ENCODE measurements at regions not wholly inside any gene's neighbourhood (a gene's known extent, or its start where the extent isn't known, plus 50 kb on each side); places are given as distances from the start of the nearest gene placed in this dataset.
A peak's percentile ranks its signal among the peaks of the same experiment; 100 is the strongest.

- Histone ChIP-seq H3K27ac (ENCODE audit: low read depth in 1 of 2, low read length in 1 of 2) (no peak overlapping the region), H3K9ac (ENCODE audit: insufficient read depth in 1 of 2, low read length in 2 of 2) (no peak overlapping the region), H3K4me1 (ENCODE audit: control insufficient read depth in 5 of 5, insufficient read depth in 5 of 5, low read length in 5 of 5) (no peaks in the 10 kb centered on the region), H3K27me3 (ENCODE audit: control insufficient read depth in 3 of 3, insufficient read depth in 3 of 3, low read length in 2 of 3) (no peaks in the 10 kb centered on the region), H3K9me3 (ENCODE audit: control insufficient read depth in 4 of 4, insufficient read depth in 3 of 4, low read length in 3 of 4) (peaks cover 0 to 6% (median 0%) of the 10 kb centered on the region in 4 donors), H3K4me3 (no peak overlapping the region), H3K36me3 (ENCODE audit: control insufficient read depth in 4 of 4, insufficient read depth in 4 of 4, low read length in 4 of 4) (no peaks in the 10 kb centered on the region)
- 77 to 87% methylated on average over 7 of the region's 7 CpGs for WGBS, 2 donors
- ATAC-seq (ENCODE audit: insufficient read depth, low FRiP score) (no peak), DNase-seq (no peak)
- no peak for TF ChIP-seq CTCF (IDR thresholded peaks at IDR 0.05; ENCODE audit: control extremely low read depth, extremely low read depth)
These were observed 1130.2 kb downstream of the DSC3 start for GRCh38 chr18:29912351-29912750.

GRCh38 chr18:29892960-29893558 is 1149.5 kb downstream of the DSC3 start:
- H3K4me3 ChIP-seq, result no peak overlapping the region
- H3K9ac ChIP-seq (ENCODE audit: insufficient read depth in 1 of 2, low read length in 2 of 2), result no peak overlapping the region
- no peaks in the 10 kb centered on the region for H3K4me1 ChIP-seq (ENCODE audit: control insufficient read depth in 5 of 5, insufficient read depth in 5 of 5, low read length in 5 of 5)
- TF ChIP-seq CTCF (IDR thresholded peaks at IDR 0.05; ENCODE audit: control extremely low read depth, extremely low read depth), result no peak
- no peaks in the 10 kb centered on the region for H3K27me3 ChIP-seq (ENCODE audit: control insufficient read depth in 3 of 3, insufficient read depth in 3 of 3, low read length in 2 of 3)
- no peak overlapping the region for H3K27ac ChIP-seq (ENCODE audit: low read depth in 1 of 2, low read length in 1 of 2)
- 66 to 73% methylated on average over 2 of the region's 2 CpGs for WGBS, 2 donors
- H3K36me3 ChIP-seq (ENCODE audit: control insufficient read depth in 4 of 4, insufficient read depth in 4 of 4, low read length in 4 of 4), result no peaks in the 10 kb centered on the region
- H3K9me3 ChIP-seq (ENCODE audit: control insufficient read depth in 4 of 4, insufficient read depth in 3 of 4, low read length in 3 of 4), result peaks cover 0 to 2% (median 0%) of the 10 kb centered on the region in 4 donors
- no peak for ATAC-seq (ENCODE audit: insufficient read depth, low FRiP score)
- DNase-seq, result peak in 2 of 3 donors; percentile 6 to 11

- Histone ChIP-seq H3K4me3 (no peak overlapping the region), H3K36me3 (ENCODE audit: control insufficient read depth in 4 of 4, insufficient read depth in 4 of 4, low read length in 4 of 4) (no peaks in the 10 kb centered on the region), H3K9me3 (ENCODE audit: control insufficient read depth in 4 of 4, insufficient read depth in 3 of 4, low read length in 3 of 4) (no peaks in the 10 kb centered on the region), H3K9ac (ENCODE audit: insufficient read depth in 1 of 2, low read length in 2 of 2) (no peak overlapping the region), H3K27ac (ENCODE audit: low read depth in 1 of 2, low read length in 1 of 2) (no peak overlapping the region), H3K4me1 (ENCODE audit: control insufficient read depth in 5 of 5, insufficient read depth in 5 of 5, low read length in 5 of 5) (no peaks in the 10 kb centered on the region), H3K27me3 (ENCODE audit: control insufficient read depth in 3 of 3, insufficient read depth in 3 of 3, low read length in 2 of 3) (no peaks in the 10 kb centered on the region)
- ATAC-seq (ENCODE audit: insufficient read depth, low FRiP score) (no peak), DNase-seq (no peak)
- TF ChIP-seq CTCF (IDR thresholded peaks at IDR 0.05; ENCODE audit: control extremely low read depth, extremely low read depth), result no peak
These were observed 1159.4 kb downstream of the DSC3 start for GRCh38 chr18:29883114-29883513.

GRCh38 chr18:29882620-29883019 is 1159.9 kb downstream of the DSC3 start:
- 52 to 71% methylated on average over 1 of the region's 1 CpG for WGBS, 2 donors
- TF ChIP-seq CTCF (IDR thresholded peaks at IDR 0.05; ENCODE audit: control extremely low read depth, extremely low read depth), result no peak
- ATAC-seq (ENCODE audit: insufficient read depth, low FRiP score), result no peak
- no peaks in the 10 kb centered on the region for H3K4me1 ChIP-seq (ENCODE audit: control insufficient read depth in 5 of 5, insufficient read depth in 5 of 5, low read length in 5 of 5)
- H3K36me3 ChIP-seq (ENCODE audit: control insufficient read depth in 4 of 4, insufficient read depth in 4 of 4, low read length in 4 of 4), result no peaks in the 10 kb centered on the region
- DNase-seq, result no peak
- H3K9ac ChIP-seq (ENCODE audit: insufficient read depth in 1 of 2, low read length in 2 of 2), result no peak overlapping the region
- no peak overlapping the region for H3K4me3 ChIP-seq
- no peaks in the 10 kb centered on the region for H3K27me3 ChIP-seq (ENCODE audit: control insufficient read depth in 3 of 3, insufficient read depth in 3 of 3, low read length in 2 of 3)
- peaks cover 0 to under 1% (median 0%) of the 10 kb centered on the region in 4 donors for H3K9me3 ChIP-seq (ENCODE audit: control insufficient read depth in 4 of 4, insufficient read depth in 3 of 4, low read length in 3 of 4)
- no peak overlapping the region for H3K27ac ChIP-seq (ENCODE audit: low read depth in 1 of 2, low read length in 1 of 2)

Measured in lung (tissue), 11 donors.